ENCODE measurements at regions not wholly inside any gene's neighbourhood (a gene's known extent, or its start where the extent isn't known, plus 50 kb on each side); places are given as distances from the start of the nearest gene placed in this dataset.
"Not testable (repeated sequence)": the region's sequence is repeated elsewhere in the genome, so short reads cannot be mapped to it uniquely, and the experiment has no call there.

GRCh38 chr4:106524772-106525171 is 156.2 kb upstream of the GIMD1 start:
- DNase-seq (ENCODE audit: low read depth): not testable (repeated sequence)

GRCh38 chr4:106522839-106523238 is 154.3 kb upstream of the GIMD1 start:
- no peak for DNase-seq (ENCODE audit: low read depth)

DNA sequence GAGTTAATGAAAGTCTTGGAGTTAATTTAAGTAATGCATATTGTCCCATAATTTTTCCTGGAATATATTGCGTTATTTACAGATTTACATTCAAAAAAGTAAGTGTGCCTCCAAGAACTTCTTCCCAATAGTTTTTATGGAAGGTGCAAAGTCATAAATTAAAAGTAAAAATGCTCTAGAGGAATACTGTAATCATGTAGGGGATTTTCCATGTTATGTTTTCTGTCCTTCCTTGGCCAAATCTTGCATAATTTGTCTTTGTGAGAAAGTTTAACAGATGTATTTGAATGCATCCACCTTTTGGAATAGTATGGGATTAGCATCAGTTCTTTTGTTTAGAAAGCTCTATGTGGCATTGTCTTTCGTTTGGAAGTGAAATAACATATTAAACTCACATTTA is 144.1 kb upstream of the GIMD1 start:
- no peak for DNase-seq (ENCODE audit: low read depth)

DNA sequence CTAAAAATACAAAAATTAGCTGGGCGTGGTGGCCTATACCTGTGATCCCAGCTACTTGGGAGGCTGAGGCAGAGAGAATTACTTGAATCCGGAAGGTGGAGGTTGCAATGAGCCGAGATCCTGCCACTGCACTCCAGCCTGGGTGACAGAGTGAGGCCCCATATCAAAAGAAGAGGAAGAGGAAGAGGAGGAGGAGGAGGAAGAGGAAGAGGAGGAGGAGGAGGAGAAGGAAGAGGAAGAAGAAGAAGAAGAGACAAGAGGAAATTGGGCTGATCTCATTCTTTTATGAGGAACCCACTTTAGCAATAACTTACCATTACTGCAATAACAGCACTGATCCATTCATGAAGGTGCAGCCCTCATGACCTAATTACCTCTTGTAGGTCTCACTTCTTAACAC is 138.9 kb upstream of the GIMD1 start:
- no peak for DNase-seq (ENCODE audit: low read depth)

DNA sequence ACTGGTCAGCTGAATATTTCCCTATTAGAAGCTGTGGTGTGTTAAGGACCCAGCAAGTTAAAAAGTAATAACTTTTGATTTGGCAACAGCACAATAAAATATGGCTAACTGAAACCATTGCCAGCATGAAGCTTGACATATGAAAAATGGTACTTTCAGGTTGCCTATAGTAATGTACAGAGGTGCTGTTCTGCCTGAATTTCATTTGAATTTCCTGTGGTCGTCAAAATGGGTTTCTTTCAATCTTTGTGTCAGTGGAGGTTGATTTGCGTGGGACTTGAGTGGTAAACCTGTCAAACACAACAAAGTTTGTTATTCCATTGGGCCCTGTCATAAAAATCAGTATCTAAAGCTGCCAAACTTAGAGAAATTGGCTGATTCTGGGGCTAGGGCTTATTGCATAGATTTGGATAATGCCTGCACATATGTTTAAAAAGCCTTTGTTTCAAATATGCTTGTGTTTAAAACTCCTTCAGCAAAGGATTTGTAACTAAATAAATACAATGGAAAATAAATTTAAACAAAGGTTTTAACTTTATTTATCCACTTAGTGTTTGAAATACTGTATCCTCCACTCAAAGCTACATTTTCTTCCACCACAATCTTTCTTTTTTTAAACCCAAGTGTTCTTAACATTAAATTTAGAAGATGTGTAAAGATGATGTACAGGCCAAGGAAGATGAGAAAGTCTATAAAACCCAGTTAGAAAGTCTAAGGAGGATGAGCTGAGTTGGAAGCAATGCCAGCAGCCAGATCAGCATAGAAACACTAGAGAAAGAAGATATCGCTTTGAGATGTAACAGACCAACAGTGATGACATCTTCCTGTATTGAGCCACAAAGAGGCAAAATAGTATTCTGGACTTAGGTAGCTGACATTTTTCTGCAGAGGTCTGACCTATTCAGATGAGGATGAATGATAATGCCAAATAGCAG is 134.8 kb upstream of the GIMD1 start:
- DNase-seq (ENCODE audit: low read depth): no peak

DNA sequence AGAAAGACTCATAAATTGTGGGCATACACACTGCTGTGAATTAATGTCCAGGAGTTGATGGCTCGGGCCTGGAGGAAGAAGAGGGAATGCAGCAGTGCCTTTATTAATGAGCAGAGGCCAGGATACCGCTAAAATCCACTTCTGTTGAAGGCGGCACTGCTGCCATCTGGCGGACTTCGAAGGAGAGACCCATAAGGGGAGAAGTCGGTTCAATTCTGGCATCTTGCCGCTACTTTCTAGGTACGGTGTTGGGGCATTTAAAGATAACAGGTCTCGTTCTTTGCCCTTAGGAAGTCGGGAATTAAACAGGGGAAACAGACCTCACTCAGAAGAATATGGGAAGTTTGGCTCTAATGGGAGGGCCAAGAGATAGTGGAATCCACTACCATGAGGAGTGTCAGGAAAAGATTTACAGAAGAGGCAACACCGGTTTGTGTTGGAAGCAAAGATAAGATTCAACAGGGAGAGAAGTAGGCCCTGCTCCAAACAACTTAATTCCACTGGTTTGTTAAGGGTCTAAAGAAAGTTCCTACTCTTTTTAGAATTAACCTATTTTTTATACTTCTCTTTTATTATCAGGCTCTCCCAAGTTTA is 133.6 kb upstream of the GIMD1 start:
- DNase-seq (ENCODE audit: low read depth): no peak

DNA sequence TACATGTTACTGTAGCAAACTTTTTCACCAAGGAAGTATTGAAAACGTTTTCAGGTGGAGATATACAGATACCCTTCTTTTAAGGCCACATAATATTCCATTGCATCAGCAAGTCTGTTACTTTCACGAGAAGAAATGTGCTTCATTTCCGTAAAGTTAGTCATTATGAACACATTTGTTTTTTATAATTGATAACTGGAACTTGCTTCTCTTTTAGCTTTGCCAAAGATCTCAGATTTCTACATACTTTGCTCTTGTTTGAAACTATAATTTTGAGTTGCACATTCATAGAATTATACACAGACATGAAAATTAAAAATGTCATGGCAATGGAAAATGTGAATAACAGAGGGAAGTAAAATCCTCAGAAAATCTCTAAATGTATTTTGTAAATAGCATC is 128.7 kb upstream of the GIMD1 start:
- no peak for DNase-seq (ENCODE audit: low read depth)

- no peak for DNase-seq (ENCODE audit: low read depth)
Observed at GRCh38 chr4:106496061-106496460, 127.5 kb upstream of the GIMD1 start.

DNA sequence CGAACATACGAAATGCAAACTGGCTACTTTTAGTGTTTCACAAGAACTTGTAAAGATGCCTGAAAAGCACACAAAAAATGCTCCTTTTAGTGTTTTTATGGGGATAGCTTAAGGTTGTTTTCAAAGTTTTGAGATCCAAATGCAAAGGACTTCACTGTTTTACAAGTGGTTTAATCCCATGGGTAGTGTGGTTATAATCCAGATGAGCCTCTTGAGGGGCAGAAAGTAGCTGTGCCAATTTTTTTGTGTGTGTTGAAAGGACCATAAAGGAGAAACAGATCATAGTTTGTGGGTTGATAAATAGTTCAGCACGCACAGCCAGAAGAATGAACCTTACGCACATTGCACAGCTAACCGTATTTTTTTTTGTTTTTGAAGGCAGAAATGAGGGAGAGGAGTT is 126.9 kb upstream of the GIMD1 start:
- DNase-seq (ENCODE audit: low read depth): no peak

DNA sequence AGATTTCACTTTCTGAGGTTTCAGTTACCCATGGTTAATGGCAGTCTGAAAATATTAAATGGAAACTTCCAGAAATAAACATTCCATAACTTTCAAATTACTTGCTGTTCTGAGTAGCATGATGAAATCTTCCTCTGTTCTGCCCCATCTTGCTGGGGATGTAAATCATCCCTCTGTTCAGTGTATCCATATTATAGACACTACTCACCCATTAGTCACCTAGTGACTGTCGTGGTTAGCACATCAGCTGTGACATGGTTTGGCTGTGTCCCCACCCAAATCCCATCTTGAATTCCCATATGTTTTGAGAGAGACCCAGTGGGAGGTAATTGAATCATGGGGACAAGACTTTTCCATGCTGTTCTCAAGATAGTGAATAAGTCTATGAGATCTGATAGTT is 125.5 kb upstream of the GIMD1 start:
- peak; percentile 19 for DNase-seq (ENCODE audit: low read depth)

DNA sequence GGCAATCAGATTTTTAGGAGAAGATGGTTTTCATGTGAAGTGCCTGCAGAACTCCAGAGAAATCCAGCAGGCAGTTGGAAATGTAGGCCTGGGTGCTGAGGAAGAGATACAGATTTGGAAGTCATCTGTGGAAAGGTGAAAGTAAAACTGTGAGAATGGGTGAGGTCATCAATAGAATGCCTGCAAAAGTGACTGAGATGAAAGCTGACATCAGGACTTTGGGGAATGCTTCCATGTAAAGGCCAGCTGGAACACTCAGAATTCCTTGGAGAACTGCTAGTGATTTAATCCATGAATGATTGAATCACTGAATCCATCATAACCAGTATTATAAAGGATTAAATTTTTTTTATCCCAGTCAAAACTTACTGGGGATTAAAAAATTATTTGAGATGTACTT is 124.5 kb upstream of the GIMD1 start:
- DNase-seq (ENCODE audit: low read depth): no peak

DNA sequence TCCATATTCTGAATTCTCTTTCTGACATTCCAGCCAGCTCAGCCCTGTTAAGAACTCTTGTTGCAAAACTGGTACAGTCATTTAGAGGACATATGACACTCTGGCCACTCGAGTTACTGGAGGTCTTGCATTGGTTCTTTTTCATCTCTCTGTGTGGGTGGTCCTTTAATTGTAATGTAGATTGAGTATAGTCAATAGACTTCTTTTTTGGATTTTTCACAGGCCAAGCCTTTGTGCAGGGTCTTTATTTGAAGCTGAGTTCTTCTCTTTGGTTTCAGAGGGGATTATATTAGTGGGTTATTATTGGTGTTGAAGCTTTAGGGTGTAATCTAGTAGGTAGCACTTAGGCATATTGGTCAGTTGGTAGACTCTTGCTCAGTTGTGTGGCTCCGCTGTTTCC is 118.0 kb upstream of the GIMD1 start:
- no peak for DNase-seq (ENCODE audit: low read depth)

GRCh38 chr4:106481801-106482200 is 113.2 kb upstream of the GIMD1 start:
- no peak for DNase-seq (ENCODE audit: low read depth)

- no peak for DNase-seq (ENCODE audit: low read depth)
Observed at GRCh38 chr4:106478152-106478551, 109.6 kb upstream of the GIMD1 start.

DNA sequence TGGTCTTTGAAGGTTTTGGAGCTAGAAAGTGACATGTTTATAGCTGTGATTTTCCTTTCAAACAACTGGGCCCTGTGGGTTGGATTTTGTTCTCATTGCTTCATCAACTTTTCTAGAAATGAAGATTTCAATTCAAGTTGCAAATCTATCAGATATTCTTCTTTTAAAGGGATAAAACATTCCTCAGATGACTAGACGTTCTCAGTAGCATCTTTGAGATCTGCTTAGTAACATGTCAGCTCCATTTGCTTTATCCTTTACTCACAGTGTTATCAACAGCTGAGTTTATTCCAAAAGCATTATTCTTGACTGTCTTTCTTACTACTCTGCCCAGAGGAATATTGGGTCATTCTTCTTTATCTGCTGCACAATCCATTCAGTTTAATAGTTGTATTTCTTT is 108.2 kb upstream of the GIMD1 start:
- no peak for DNase-seq (ENCODE audit: low read depth)

DNA sequence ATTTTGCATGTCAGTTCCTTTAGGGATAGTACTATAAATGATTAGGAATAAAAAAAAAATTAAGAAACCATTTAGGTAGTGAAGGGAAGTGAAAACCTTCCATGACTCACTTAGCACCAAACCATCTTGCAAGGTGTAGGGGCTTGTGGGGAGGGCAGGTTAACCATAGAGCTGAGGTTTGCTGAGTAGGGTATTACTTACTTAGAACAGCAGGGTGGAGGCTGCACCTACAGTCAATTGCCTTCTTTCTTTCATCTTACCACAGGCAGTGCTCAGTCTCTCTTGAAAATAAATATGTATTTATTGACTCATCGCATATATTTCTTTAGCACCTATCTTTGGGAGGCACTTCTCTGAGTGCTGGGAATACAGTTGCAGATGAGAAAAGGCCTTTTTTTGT is 104.9 kb upstream of the GIMD1 start:
- no peak for DNase-seq (ENCODE audit: low read depth)

- DNase-seq (ENCODE audit: low read depth): no peak
Observed at GRCh38 chr4:106471151-106471550, 102.6 kb upstream of the GIMD1 start.

DNA sequence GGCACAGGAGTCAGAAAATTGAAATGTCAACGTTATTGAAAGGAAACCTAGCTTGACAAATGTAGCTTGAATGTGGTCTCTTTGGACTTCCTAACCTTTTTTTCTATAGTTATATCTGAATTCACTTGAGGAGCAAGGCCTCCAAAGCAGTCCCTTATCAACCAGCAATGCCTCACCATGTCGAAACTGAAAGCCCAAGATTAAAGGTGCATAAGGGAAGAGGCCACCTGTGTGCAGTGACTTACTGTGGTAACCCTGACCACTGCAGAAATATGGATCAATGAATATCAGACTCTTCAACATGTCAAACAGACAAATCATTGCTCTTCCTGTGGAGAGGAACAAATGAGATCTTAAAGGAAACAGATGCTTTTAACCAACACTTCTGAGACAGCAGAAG is 95.0 kb upstream of the GIMD1 start:
- DNase-seq (ENCODE audit: low read depth): no peak

DNA sequence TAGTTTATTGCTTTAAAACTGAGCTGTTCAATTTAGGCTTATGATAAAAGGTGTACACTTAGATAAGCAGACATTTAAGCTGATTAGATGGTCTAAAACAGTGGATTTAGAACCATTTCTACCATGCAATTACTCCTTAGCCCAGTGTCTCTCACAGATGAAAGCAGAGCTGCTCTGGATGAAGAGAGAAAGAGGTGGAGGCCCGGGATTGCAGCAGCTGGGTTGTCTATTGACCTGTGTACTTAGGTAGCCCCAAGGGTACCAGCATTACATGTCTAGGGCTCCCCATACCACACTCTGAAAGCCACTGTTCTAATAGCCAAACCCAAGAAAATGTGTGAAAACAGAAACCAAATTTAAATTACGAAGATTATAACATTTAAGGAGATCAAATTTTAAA is 86.0 kb upstream of the GIMD1 start:
- DNase-seq (ENCODE audit: low read depth): no peak

DNA sequence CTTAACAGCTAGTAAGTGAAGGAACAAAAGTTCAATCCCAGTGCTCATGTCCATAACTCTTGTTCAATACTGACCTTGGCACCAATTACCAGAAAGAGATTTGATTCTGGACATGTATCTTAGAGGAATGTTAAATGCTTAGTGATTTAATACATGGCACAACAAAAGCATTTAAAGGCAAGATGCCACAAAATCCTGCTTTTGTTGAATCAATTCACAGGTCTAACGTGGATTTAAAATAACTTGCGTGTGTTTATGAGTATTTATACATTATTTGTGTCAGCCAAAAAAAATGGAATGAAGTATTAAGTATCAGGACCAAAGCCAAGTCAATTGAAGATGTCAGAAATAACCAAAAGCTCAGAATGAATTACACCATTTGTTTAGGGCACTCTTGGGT is 85.4 kb upstream of the GIMD1 start:
- DNase-seq (ENCODE audit: low read depth): no peak

DNA sequence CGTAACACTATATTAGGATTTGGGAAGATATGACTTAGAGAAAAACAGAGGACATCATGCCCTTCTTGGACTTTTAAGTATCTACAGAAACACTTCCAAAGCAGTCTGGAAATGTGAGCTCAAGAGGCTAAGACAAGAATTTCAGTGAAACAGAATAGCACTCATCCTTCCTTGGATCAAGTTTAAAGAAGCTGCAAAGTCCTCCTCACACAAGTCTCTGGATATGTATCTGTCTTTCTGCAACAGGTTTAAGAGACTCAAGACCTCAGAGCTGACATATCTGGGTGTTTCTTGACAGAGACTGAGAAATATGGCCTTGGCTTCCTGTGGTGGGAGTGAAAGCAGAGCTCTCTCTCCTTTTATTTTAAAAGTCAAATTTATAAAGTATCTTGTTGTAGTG is 82.5 kb upstream of the GIMD1 start:
- no peak for DNase-seq (ENCODE audit: low read depth)

GRCh38 chr4:106450249-106450648 is 81.7 kb upstream of the GIMD1 start:
- no peak for DNase-seq (ENCODE audit: low read depth)

GRCh38 chr4:106444557-106444956 is 76.0 kb upstream of the GIMD1 start:
- peak; percentile 46 for DNase-seq (ENCODE audit: low read depth)

DNA sequence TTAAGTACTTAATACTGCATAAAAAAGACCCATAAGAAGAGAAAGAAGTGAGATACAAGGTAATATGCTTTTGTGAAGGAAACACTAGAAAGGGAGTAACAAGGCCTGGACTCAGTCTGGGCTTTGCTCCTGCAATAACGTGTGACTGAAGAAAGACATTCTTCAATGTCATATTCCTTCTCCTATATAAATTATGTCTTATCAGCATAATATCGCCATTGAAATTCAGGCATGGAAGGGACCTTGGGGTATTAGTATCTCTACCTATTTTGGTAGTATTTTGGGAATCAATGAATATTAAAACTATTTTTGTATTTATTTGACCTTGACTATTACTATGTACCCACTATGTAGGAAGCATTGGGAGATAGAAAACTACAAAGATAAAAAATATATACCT is 62.2 kb upstream of the GIMD1 start:
- no peak for DNase-seq (ENCODE audit: low read depth)
